Transverse colon (tissue), 4 donors: ENCODE measurements at regions not wholly inside any gene's neighbourhood (a gene's known extent, or its start where the extent isn't known, plus 50 kb on each side); places are given as distances from the start of the nearest gene placed in this dataset.
A peak's percentile ranks its signal among the peaks of the same experiment; 100 is the strongest.

Source experiments
- DNase-seq: peaks from one replicate; pipeline ENCODE4 v3.0.0-alpha.2; 2019
- H3K27ac ChIP-seq, 4 donors: fragments of 200-600 bp; sonication (generic); 2 replicates each; pipeline ENCODE4 v1.5.1; 2016 to 2018; ENCODE audit warnings: inconsistent platforms in 4 of 4
- H3K27me3 ChIP-seq: fragments of 200-600 bp; sonication (generic); 2 replicates; pipeline ENCODE4 v1.5.1; 2017; ENCODE audit warnings: inconsistent platforms
- H3K36me3 ChIP-seq, 4 donors: fragments of 200-600 bp; sonication (generic); 2 replicates each; pipeline ENCODE4 v1.5.1; 2017 to 2019; ENCODE audit warnings: inconsistent platforms in 4 of 4
- H3K4me1 ChIP-seq, 4 donors: fragments of 200-600 bp; sonication (generic); 2 replicates each; pipeline ENCODE4 v1.5.1; 2017 to 2020; ENCODE audit warnings: inconsistent platforms in 4 of 4
- H3K4me3 ChIP-seq, 4 donors: fragments of 200-600 bp; sonication (generic); 1 replicate in 1 of 4; 2 replicates in 3 of 4; pipeline versions ENCODE4 v1.5.1 to v1.6.1; 2017 to 2019; ENCODE audit warnings: inconsistent platforms in 4 of 4
- H3K9me3 ChIP-seq, 2 donors: fragments of 200-600 bp; sonication (generic); 2 replicates each; pipeline ENCODE4 v1.5.1; 2017 to 2019; ENCODE audit warnings: inconsistent platforms in 2 of 2
- EP300 ChIP-seq: sonication (generic); formaldehyde crosslinking; IDR thresholded peaks from one replicate; pipeline ENCODE4 v1.6.1; 2017; ENCODE audit warnings: antibody characterized with exemption, low read depth
- POLR2A ChIP-seq: fragments of 450-650 bp; IDR thresholded peaks from one replicate; pipeline ENCODE4 v1.6.1; 2016; ENCODE audit warnings: antibody characterized with exemption, mild to moderate bottlenecking, moderate library complexity
- POLR2AphosphoS5 ChIP-seq, 3 donors: sonication (generic); formaldehyde crosslinking; IDR thresholded peaks; one replicate each; pipeline ENCODE4 v1.6.1; 2016; ENCODE audit warnings: antibody characterized with exemption in 3 of 3
- WGBS, 2 donors: methylation state at CpG; one replicate each; pipeline ENCODE4 v1.1.5; 2018; ENCODE audit warnings: low coverage in 1 of 2; 5-methylcytosine and 5-hydroxymethylcytosine counted together
- in situ Hi-C, 4 donors: fragments of 200-750 bp; cut with MboI; loops; one replicate each; pipeline versions ENCODE4 v1.15.0 to v1.15.1; 2017; ENCODE audit warnings: low sequenced_read_pairs in 3 of 4, low pct_ligation_motif_present in 1 of 4, low pct_unique_long_range_greater_than_20kb in 1 of 4
- intact Hi-C: fragments of 100-400 bp; cut with DNase I; formaldehyde crosslinking; loops from one replicate; pipeline ENCODE4 v1.15.1; 2023; ENCODE audit warnings: low total_unique reads
- TF ChIP-seq, protein P1 (sequence below), 5 experiments: fragments of 200-600 bp in 3 of 5; fragments of 450-650 bp in 2 of 5; sonication (generic) in 3 of 5; IDR thresholded peaks; 1 replicate in 2 of 5; 2 replicates in 3 of 5; pipeline ENCODE4 v1.5.1; 2016 to 2017; ENCODE audit warnings: antibody characterized with exemption in 5 of 5, inconsistent platforms in 3 of 5, mild to moderate bottlenecking in 2 of 5, moderate library complexity in 1 of 5

DNA sequence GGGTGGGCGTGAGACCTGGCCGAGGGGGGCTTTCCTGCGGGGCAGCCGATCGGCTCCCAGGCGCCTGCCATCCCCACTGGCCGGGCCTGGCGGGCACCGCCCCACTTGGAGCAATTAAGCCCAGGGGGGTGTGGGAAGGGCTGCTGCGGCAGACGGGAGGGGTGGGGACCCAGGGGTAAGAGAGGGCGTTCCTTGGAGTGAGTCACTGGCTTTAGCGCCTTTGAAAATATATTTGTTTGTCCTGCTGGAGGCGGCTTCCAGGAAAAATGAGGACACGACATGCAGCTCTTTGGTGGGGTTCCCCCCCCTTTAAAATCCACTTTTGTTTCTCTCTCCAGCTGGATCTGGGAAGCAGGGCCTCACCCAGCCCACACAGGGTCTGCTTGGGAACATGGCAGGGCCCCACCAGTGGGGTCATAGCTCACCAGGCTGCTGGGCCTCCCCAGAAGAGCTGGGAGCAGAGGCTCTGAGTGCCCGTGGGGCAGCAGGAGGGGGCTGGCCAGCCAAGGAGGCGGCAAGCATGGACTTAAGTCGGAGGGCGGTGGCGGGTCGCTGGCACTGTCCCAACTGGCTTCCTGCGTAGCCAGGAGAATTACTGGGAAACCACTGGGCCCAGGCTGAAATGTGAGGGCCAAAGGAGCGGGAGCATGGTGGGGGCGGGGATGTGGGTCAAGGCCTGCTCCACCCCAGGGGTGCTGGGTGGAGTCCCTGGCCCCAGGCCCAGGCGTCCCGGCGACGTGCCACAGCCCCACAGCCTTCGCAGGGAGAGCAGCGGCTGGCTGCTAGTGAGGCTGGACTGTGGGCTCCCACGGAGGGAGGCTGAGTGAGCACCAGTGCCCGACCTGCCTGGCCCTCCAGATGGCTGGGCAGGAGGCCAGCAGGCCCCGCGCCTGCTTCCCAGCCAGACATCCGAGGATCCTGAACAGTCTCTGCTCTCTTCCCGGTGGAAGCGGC, 128.0 kb downstream of the RFLNA start:
- in situ Hi-C loops (loop anchor here in 1 of 4 donors (25.0 kb wide), 1 partner anchor 339 kb away; no protein-coding TSS in a partner anchor), intact Hi-C loops (loop anchor here (5.0 kb wide), 2 partner anchors 34 to 36 kb away; no protein-coding TSS in a partner anchor)
- Histone ChIP-seq H3K4me3 (peak overlapping the region in 3 of 4 donors; percentile 4 to 40 (median 26)), H3K27me3 (no peaks in the 10 kb centered on the region), H3K9me3 (no peaks in the 10 kb centered on the region), H3K36me3 (peaks cover 0 to 12% (median 9%) of the 10 kb centered on the region in 4 donors), H3K27ac (peak overlapping the region; percentile 93 to 98 (median 98)), H3K4me1 (peaks cover 32 to 55% (median 43%) of the 10 kb centered on the region in 4 donors)
- 23 to 41% methylated on average over 8 to 25 of the region's 37 CpGs for WGBS, 2 donors
- TF ChIP-seq, protein P1, sequence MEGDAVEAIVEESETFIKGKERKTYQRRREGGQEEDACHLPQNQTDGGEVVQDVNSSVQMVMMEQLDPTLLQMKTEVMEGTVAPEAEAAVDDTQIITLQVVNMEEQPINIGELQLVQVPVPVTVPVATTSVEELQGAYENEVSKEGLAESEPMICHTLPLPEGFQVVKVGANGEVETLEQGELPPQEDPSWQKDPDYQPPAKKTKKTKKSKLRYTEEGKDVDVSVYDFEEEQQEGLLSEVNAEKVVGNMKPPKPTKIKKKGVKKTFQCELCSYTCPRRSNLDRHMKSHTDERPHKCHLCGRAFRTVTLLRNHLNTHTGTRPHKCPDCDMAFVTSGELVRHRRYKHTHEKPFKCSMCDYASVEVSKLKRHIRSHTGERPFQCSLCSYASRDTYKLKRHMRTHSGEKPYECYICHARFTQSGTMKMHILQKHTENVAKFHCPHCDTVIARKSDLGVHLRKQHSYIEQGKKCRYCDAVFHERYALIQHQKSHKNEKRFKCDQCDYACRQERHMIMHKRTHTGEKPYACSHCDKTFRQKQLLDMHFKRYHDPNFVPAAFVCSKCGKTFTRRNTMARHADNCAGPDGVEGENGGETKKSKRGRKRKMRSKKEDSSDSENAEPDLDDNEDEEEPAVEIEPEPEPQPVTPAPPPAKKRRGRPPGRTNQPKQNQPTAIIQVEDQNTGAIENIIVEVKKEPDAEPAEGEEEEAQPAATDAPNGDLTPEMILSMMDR (IDR thresholded peaks at IDR 0.05), result peak in 2 of 5 experiments; percentile 17 to 24
- TF ChIP-seq EP300 (peak; percentile 85), POLR2AphosphoS5 (IDR thresholded peaks at IDR 0.05) (peak; percentile 70 to 79 (median 78)), POLR2A (peak; percentile 43)
- DNase-seq, result peak; percentile 92

DNA sequence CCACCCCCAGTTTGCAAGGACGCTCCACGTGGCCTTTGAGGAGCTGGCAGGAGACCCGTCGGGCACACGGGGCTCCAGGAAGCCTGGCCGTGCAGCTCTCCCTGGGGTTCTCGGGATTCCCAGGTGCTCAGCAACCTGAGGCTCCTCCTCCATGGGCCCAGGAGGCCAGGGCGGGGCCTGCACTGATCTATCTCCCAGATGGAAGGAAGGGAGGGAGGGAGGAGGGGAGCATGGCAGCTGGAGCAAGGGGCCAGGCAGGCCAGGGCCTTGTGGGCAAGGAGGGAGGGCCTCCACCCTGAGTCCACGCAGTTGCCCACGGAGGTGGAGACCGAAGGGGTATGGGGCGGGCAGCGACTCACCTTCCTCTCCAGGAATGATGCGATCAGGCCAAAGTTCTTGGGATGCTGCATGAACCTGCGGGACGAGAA, 127.3 kb downstream of the RFLNA start:
- Histone ChIP-seq H3K4me3 (peak overlapping the region in 3 of 4 donors; percentile 4 to 40 (median 26)), H3K27me3 (no peaks in the 10 kb centered on the region), H3K4me1 (peaks cover 29 to 48% (median 38%) of the 10 kb centered on the region in 4 donors), H3K36me3 (peaks cover 0 to 12% (median 9%) of the 10 kb centered on the region in 4 donors), H3K9me3 (no peaks in the 10 kb centered on the region), H3K27ac (peak overlapping the region; percentile 93 to 98 (median 98))
- TF ChIP-seq POLR2A (peak; percentile 23), EP300 (no peak)
- peak; percentile 77 for DNase-seq
- WGBS, 2 donors, result 20 to 37% methylated on average over 2 to 14 of the region's 16 CpGs
- in situ Hi-C loops (loop anchor here in 1 of 4 donors (25.0 kb wide), 1 partner anchor 340 kb away; no protein-coding TSS in a partner anchor), intact Hi-C loops (loop anchor here (5.0 kb wide), 2 partner anchors 35 kb away; no protein-coding TSS in a partner anchor)

DNA sequence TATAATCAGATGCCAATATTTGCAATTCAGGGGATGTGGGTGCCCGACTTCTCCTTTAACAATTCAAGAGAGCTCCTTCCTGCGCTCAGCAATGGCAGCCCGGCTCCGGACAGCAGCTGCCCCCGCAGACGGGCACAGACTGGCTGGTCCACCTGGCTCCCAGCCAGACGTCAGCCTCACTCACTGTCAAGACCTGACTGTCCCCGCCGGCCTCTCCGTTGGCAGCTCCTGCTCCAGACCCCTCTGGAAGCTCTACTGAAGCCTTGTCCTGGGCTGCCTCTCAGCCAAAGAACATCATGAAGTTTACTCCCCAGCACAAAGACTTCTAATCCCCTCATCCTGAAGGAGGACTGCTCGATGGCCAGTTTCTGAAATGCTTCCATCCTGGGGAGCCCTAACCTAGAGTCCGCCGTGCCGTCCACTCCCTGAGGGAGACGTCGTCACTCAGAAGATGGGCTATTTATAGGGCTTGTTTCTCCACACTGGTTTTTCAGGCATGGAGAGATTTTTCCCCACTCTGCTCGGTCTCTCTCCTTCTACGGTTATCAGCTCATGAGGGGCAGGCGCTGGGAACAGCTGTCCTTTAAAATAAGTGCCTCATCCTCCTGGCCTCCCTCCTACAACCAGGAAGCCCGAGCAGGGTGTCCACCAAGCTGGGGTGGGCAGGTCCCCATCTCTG, 126.2 kb downstream of the RFLNA start:
- Histone ChIP-seq H3K4me1 (peaks cover 29 to 39% (median 33%) of the 10 kb centered on the region in 4 donors), H3K36me3 (peaks cover 0 to 12% (median 9%) of the 10 kb centered on the region in 4 donors), H3K4me3 (no peak overlapping the region), H3K27me3 (no peaks in the 10 kb centered on the region), H3K9me3 (no peaks in the 10 kb centered on the region), H3K27ac (peak overlapping the region; percentile 93 to 98 (median 98))
- in situ Hi-C loops (loop anchor here in 1 of 4 donors (25.0 kb wide), 1 partner anchor 341 kb away; no protein-coding TSS in a partner anchor), intact Hi-C loops (loop anchor here (5.0 kb wide), 2 partner anchors 34 to 36 kb away; no protein-coding TSS in a partner anchor)
- TF ChIP-seq POLR2AphosphoS5 (IDR thresholded peaks at IDR 0.05), result no peak
- TF ChIP-seq, protein P1 (IDR thresholded peaks at IDR 0.05), result no peak
- TF ChIP-seq EP300, result no peak
- no peak for TF ChIP-seq POLR2A
- DNase-seq, result no peak
- 85% methylated on average over 20 of the region's 20 CpGs; no CpG with 5 or more reads in 1 of the 2 donors for WGBS, 2 donors
